Coronary artery (tissue), 2 donors: ENCODE measurements at regions not wholly inside any gene's neighbourhood (a gene's known extent, or its start where the extent isn't known, plus 50 kb on each side); places are given as distances from the start of the nearest gene placed in this dataset.
"Not testable (repeated sequence)": the region's sequence is repeated elsewhere in the genome, so short reads cannot be mapped to it uniquely, and the experiment has no call there.

Source experiments
- DNase-seq: peaks from one replicate; pipeline ENCODE4 v3.0.0-alpha.2; 2017; ENCODE audit warnings: low spot score
- H3K27ac ChIP-seq, 2 donors: fragments of 200-600 bp; sonication (generic); one replicate each; pipeline ENCODE4 v1.5.1; 2016 to 2019
- H3K4me3 ChIP-seq: fragments of 200-600 bp; sonication (generic); 2 replicates; pipeline ENCODE4 v1.5.1; 2016; ENCODE audit warnings: mild to moderate bottlenecking, moderate library complexity

GRCh38 chr1:149157409-149157808 lies 54.1 kb upstream of the NBPF9 start:
- DNase-seq, H3K4me3 ChIP-seq, H3K27ac ChIP-seq: not testable (repeated sequence)

GRCh38 chr1:149158308-149158707 lies 55.0 kb upstream of the NBPF9 start:
- not testable (repeated sequence) for DNase-seq, H3K4me3 ChIP-seq
- peak overlapping the region in 1 of 2 donors; percentile 32 for H3K27ac ChIP-seq

GRCh38 chr1:149163063-149163444 lies 59.7 kb upstream of the NBPF9 start:
- H3K27ac ChIP-seq, result peak overlapping the region in 1 of 2 donors; percentile 64
- H3K4me3 ChIP-seq, DNase-seq: not testable (repeated sequence)

GRCh38 chr1:149174765-149175164 lies 71.4 kb upstream of the NBPF9 start:
- DNase-seq, H3K27ac ChIP-seq, H3K4me3 ChIP-seq: not testable (repeated sequence)

- H3K27ac ChIP-seq, result peak overlapping the region; percentile 64 to 73
- peak overlapping the region; percentile 61 for H3K4me3 ChIP-seq
- not testable (repeated sequence) for DNase-seq
Measured at GRCh38 chr1:149175812-149176211, 72.5 kb upstream of the NBPF9 start.

GRCh38 chr1:149176453-149177316 lies 73.3 kb upstream of the NBPF9 start:
- peak; percentile 71 for DNase-seq
- Histone ChIP-seq H3K27ac (peak overlapping the region; percentile 84 to 91), H3K4me3 (peak overlapping the region; percentile 70)

GRCh38 chr1:149190742-149191141 lies 87.4 kb upstream of the NBPF9 start:
- H3K4me3 ChIP-seq, H3K27ac ChIP-seq, DNase-seq: not testable (repeated sequence)

- not testable (repeated sequence) for H3K4me3 ChIP-seq, DNase-seq, H3K27ac ChIP-seq
Measured at GRCh38 chr1:149196651-149197050, 93.3 kb upstream of the NBPF9 start.

GRCh38 chr1:149200567-149200966 lies 97.2 kb upstream of the NBPF9 start:
- DNase-seq, H3K27ac ChIP-seq, H3K4me3 ChIP-seq: not testable (repeated sequence)

- not testable (repeated sequence) for H3K27ac ChIP-seq, DNase-seq, H3K4me3 ChIP-seq
Measured at GRCh38 chr1:149202283-149202682, 98.9 kb upstream of the NBPF9 start.

- H3K4me3 ChIP-seq, H3K27ac ChIP-seq, DNase-seq: not testable (repeated sequence)
Measured at GRCh38 chr1:149204396-149204795, 101.0 kb upstream of the NBPF9 start.

- not testable (repeated sequence) for H3K4me3 ChIP-seq, H3K27ac ChIP-seq, DNase-seq
Measured at GRCh38 chr1:149208836-149209235, 105.5 kb upstream of the NBPF9 start.

GRCh38 chr1:149211757-149212420 lies 108.5 kb upstream of the NBPF9 start:
- not testable (repeated sequence) for DNase-seq, H3K4me3 ChIP-seq, H3K27ac ChIP-seq

GRCh38 chr1:149212946-149213345 lies 109.6 kb upstream of the NBPF9 start:
- H3K4me3 ChIP-seq, DNase-seq, H3K27ac ChIP-seq: not testable (repeated sequence)

- DNase-seq, H3K27ac ChIP-seq: not testable (repeated sequence)
Measured at GRCh38 chr1:149213673-149214072, 110.3 kb upstream of the NBPF9 start.

GRCh38 chr1:149218080-149218988 lies 115.0 kb upstream of the NBPF9 start:
- H3K27ac ChIP-seq, DNase-seq, H3K4me3 ChIP-seq: not testable (repeated sequence)

More at GRCh38 chr1:149213673-149214072, 110.3 kb upstream of the NBPF9 start:
- not testable (repeated sequence) for H3K4me3 ChIP-seq

GRCh38 chr1:149219539-149219938 lies 116.2 kb upstream of the NBPF9 start:
- H3K4me3 ChIP-seq, H3K27ac ChIP-seq, DNase-seq: not testable (repeated sequence)

- H3K4me3 ChIP-seq, H3K27ac ChIP-seq, DNase-seq: not testable (repeated sequence)
Measured at GRCh38 chr1:149220463-149221074, 117.2 kb upstream of the NBPF9 start.
